ENCODE measurements at regions not wholly inside any gene's neighbourhood (a gene's known extent, or its start where the extent isn't known, plus 50 kb on each side); places are given as distances from the start of the nearest gene placed in this dataset.
A peak's percentile ranks its signal among the peaks of the same experiment; 100 is the strongest.

DNA sequence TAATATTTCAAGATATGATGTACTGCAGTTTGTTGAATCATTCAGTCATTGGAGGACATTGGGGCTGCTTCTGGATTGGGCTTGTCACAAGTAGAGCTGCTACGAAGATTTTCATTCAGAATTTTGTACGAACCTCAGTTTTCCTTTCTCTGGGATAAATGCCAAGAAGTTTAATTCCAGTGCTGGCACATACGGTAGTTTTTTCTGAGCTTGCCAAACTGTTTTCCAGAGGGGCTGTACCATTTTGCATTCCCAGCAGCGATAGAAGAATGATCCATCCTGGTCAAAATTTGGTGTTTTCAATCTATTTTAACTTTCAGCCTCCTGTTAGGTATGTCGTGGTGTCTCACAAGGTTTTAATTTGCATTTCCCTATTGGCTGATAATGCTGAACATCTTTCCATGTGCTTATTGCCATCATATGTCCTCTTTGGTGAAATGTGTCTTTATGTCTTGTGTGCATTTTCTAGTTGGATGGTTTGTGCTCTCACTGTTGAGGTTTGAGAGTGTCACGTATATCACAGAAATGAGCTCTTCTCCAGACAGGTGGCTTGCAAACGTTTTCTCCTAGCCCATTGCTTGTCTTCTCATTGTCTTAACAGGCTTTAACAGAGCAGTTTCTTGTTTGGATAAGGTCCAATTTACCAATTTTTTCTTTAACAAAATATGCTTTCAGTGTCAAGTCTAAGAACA, 612.6 kb downstream of the GALR1 start:
- DNase-seq, result no peak

GRCh38 chr18:77865853-77866252, 616.2 kb downstream of the GALR1 start:
- no peak for DNase-seq

GRCh38 chr18:77866351-77866750, 616.7 kb downstream of the GALR1 start:
- DNase-seq, result no peak

DNA sequence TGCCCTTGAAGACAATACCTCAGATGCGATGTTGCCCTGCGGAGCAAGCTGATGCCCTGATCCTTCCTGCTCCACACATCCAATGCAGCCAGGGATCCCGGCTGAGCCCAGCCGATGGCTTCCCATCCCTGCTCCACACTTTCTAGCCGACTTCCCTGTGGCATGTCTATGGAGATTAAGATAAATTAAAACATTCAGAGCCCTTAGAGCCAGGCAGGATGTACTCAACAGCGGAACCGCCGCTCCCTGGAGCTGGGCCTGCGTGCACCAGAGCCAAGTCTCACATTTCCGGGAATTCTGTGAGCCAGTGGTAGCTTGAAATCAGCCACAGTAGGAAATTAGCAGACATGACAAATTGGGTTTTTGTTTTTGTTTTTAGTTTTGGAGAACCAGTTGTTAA, 620.6 kb downstream of the GALR1 start:
- no peak for DNase-seq

DNA sequence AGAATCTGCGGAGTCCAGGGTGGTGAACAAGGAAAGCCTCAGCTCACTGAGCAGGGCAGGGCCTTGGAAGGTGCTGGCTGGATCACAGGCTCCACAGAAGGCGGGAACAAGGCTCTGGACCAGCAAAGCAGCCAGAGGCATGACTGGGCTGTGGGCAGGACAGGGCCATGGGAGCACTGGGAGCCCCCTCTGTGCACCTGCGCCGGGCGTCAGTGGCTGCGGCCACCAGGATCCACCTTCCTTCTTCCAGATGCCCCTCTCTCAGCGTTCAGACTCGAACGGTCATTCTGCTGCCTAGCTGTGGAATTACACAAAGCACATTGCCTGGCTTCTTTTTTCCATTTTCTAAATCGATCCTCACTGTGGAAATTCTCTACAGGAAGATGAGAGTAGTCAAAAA, 621.2 kb downstream of the GALR1 start:
- no peak for DNase-seq

DNA sequence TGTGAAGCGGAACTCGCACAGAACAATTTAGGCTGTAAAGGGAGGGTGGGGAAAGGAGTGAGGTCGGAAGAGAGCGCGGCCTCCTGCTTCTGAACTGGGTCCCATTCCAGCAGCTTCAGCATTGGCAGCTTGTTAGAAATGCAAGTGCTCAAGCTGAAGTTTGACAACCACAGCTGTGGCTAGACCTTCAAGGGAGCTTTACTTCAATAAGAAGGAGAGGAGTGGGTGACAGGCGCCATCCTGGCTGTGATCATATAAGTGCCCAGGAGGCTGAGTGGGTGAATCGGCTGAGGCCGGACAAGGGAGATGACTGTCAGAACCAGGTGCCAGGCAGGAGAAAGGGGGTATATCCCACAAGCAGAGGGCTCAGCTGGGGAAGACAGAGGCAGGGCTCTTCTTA, 622.5 kb downstream of the GALR1 start:
- DNase-seq, result no peak

- no peak for DNase-seq
Observed at GRCh38 chr18:77876319-77876865, 626.7 kb downstream of the GALR1 start.

GRCh38 chr18:77879829-77880228, 630.2 kb downstream of the GALR1 start:
- no peak for DNase-seq

DNA sequence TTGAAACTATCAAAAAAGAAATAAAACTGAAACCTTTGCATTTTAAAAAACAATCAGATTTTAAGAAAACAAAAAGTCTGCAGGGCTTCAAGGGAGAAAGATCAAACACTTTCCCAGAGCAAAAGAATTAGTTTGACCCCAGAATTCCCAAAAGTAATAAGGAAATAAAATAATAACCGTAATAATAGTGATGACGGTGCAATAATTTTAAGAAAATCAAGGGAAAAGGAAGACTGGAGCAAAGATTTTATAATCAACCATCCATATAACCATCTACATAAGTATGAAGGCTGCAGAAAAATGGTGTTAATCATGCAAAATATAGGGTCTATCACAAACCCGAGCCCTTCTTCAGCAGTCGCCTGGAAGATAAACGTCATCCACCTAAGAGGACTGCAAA, 634.8 kb downstream of the GALR1 start:
- no peak for DNase-seq

GRCh38 chr18:77894060-77894459, 644.4 kb downstream of the GALR1 start:
- no peak for DNase-seq

DNA sequence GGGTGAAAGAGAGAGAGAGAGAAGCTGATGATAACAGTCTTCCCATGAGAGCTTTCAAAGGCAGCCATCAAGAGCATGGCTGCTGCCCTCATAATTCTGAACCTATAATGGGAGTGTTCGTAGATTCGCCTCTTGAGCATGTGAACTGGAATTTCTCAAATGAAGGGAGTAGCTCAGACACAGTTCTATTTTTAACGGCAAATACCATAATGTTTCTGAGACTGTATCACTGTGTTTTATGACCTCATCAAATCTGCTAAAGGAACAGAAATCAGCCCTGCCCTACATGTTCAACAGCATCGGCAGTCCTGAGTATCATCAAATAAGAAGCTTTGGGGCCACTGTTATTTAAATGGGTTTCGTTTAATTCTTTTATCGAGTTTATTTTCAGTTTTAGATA, 645.6 kb downstream of the GALR1 start:
- DNase-seq, result no peak

DNA sequence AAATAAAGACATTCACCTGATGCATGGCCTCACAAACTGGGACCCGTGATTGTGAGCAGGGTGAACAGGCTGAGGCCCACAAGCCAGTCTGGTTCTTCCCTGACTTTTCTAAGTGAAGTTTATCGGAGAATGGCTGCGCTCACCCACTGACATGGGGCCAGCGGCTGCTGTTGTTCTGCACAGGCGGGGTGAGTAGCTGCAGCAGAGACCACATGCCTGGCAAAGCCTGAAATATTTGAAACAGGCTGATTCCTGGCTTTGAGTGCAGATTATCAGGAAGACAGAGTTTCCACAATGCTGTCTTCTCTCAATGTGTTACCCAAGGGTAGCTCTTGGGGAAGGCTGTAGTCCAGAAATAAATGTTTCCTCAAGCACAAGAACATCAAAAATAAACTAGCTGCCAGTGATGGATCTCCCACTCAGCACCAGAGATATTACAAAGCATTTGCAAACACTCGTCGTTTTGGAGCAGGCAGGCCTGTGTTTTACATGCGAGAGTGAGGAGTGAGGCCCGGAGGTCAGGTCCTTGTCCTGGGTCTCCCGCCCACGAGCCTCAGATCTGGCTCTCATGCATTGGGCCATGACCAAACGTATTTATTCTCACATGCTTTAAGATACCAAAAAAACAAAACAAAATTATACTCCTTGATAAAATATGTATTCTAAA, 647.1 kb downstream of the GALR1 start:
- no peak for DNase-seq

DNA sequence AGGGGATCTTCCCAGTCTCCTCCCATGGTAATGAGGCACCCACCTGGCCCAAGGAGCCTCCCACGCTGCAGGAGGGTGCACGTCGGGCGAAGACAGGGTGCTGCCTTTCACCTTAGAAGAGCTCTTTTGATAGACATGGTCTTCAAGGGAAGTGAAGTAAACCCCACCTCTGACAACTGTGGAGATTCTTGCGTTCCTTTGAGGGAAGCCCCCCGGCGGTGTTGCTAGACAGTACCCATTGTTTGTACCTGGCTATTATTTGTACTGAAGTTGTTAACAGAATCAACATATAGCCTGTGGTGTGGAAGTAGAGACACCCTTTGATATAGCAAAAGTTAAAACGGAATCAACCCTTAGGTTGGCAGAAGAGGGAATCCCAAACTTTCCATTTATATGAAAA, 648.0 kb downstream of the GALR1 start:
- no peak for DNase-seq

- peak; percentile 74 for DNase-seq
Observed at GRCh38 chr18:77899972-77900754, 650.5 kb downstream of the GALR1 start.

- DNase-seq, result no peak
Observed at GRCh38 chr18:77905011-77905410, 655.4 kb downstream of the GALR1 start.

DNA sequence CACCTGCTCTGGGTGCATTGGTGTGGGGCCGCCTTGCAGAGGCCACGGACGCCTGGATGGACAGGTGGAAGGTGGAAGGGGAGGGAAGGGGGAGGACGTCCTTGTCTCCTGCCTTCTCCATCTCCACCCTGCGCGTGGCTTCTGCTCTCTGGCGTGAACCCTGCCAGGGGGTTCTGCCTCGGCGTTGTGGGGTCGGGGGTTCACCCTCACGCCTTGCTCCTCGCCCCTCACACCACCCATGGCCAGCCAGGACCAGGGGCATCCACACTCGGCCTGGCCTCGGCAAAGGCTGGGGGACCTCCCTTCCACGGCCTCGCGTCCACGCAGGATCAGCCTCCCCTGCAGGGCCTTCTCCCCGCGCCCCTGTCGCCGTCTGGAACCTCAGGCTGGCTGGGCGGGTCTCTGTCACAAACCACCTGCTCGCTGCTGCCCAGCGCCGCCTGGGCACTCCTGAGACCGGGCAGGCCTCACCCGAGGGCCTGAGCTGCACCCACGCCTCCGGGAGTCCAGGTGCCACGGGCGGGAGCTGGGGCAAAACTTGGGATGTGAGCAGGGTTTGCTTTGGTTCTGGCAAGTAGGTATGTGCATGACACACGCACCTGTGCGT, 655.9 kb downstream of the GALR1 start:
- no peak for DNase-seq

GRCh38 chr18:77906103-77906892, 656.6 kb downstream of the GALR1 start:
- no peak for DNase-seq

- DNase-seq, result no peak
Observed at GRCh38 chr18:77910347-77910746, 660.7 kb downstream of the GALR1 start.

DNA sequence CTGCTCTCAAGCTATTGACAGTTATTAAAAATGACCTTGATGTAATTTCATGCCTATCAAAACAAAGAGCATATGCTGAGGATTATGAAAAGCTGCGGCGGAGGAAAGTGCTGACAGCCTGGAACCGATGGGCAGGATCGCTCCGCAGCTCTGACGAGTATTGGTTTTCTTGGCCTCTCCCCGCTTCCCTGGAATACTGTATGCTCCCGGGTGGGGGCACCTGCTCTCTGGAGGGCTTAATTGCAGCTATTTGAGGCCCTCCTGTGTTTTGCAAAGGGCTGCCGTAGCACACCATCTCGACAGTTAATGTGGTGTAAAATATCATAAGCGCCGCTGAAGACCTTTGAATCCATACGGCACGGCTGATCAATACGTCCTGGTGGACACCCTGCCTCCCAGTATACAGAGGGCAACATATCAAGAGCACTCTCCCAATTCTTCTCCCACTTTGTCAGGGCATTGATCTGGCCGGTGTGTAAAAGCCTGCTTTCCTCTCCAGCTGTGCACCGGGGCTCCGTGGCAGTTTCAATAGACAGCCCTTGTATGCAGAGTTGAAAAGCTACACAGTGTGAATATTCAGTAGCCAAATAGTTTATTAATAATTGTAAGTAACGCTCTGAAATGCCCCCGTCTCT, 662.4 kb downstream of the GALR1 start:
- no peak for DNase-seq

GRCh38 chr18:77918730-77919129, 669.1 kb downstream of the GALR1 start:
- no peak for DNase-seq

- no peak for DNase-seq
Observed at GRCh38 chr18:77919923-77920322, 670.3 kb downstream of the GALR1 start.

- no peak for DNase-seq
Observed at GRCh38 chr18:77935342-77935741, 685.7 kb downstream of the GALR1 start.

Data from NCI-H510A (cell line).